Naive B cell (primary cell): ENCODE measurements at regions not wholly inside any gene's neighbourhood (a gene's known extent, or its start where the extent isn't known, plus 50 kb on each side); places are given as distances from the start of the nearest gene placed in this dataset.

ENCODE experiments used
- ATAC-seq, 2 donors: fragments of 150-1000 bp; cut with Tn5 transposase; 2 replicates each; pipeline ENCODE4 v1.10.0; 2021; ENCODE audit warnings: low read depth in 2 of 2, mild to moderate bottlenecking in 2 of 2, moderate library complexity in 2 of 2
- DNase-seq: peaks from one replicate; pipeline ENCODE4 v3.0.0; 2022
- H3K27ac Mint-ChIP-seq, 6 donors: one replicate each; pipeline ENCODE4 v1.8.0; 2020 to 2022; ENCODE audit warnings: mild to moderate bottlenecking in 6 of 6, mixed read lengths in 6 of 6, moderate library complexity in 5 of 6, inconsistent platforms in 2 of 6
- H3K27me3 Mint-ChIP-seq, 3 donors: one replicate each; pipeline ENCODE4 v1.8.0; 2021 to 2022; ENCODE audit warnings: mixed read lengths in 3 of 3, mild to moderate bottlenecking in 1 of 3
- H3K36me3 Mint-ChIP-seq, 2 donors: one replicate each; pipeline ENCODE4 v1.8.0; 2020 to 2022; ENCODE audit warnings: mixed read lengths in 2 of 2, inconsistent platforms in 1 of 2, mild to moderate bottlenecking in 1 of 2
- H3K4me1 Mint-ChIP-seq, 3 donors: one replicate each; pipeline ENCODE4 v1.8.0; 2020 to 2022; ENCODE audit warnings: mixed read lengths in 3 of 3, inconsistent platforms in 1 of 3, mild to moderate bottlenecking in 1 of 3, moderate library complexity in 1 of 3
- H3K4me3 Mint-ChIP-seq, 8 donors: one replicate each; pipeline ENCODE4 v1.8.0; 2020 to 2022; ENCODE audit warnings: mild to moderate bottlenecking in 8 of 8, mixed read lengths in 8 of 8, moderate library complexity in 8 of 8, inconsistent platforms in 2 of 8
- H3K9me3 Mint-ChIP-seq, 7 donors: one replicate each; pipeline ENCODE4 v1.8.0; 2020 to 2022; ENCODE audit warnings: mixed read lengths in 7 of 7, mild to moderate bottlenecking in 5 of 7, inconsistent platforms in 2 of 7, moderate library complexity in 1 of 7

- no peak for DNase-seq
- Mint-ChIP-seq H3K27me3 (no peaks in the 10 kb centered on the region), H3K36me3 (no peaks in the 10 kb centered on the region), H3K9me3 (peaks cover 0 to 12% (median 3%) of the 10 kb centered on the region in 7 donors), H3K4me3 (no peak overlapping the region), H3K4me1 (no peaks in the 10 kb centered on the region), H3K27ac (no peak overlapping the region)
- ATAC-seq = no peak
Observed at GRCh38 chr5:8628521-8628920, 759.6 kb downstream of the MTRR start.

- Mint-ChIP-seq H3K36me3 (no peaks in the 10 kb centered on the region), H3K4me1 (no peaks in the 10 kb centered on the region), H3K27me3 (no peaks in the 10 kb centered on the region), H3K4me3 (no peak overlapping the region), H3K27ac (no peak overlapping the region), H3K9me3 (peaks cover 0 to 15% (median 3%) of the 10 kb centered on the region in 7 donors)
- DNase-seq = no peak
- no peak for ATAC-seq
Observed at GRCh38 chr5:8633259-8633658, 764.3 kb downstream of the MTRR start.

GRCh38 chr5:8633696-8634095, 764.7 kb downstream of the MTRR start:
- H3K36me3 Mint-ChIP-seq = no peaks in the 10 kb centered on the region
- peaks cover 0 to 15% (median 3%) of the 10 kb centered on the region in 7 donors for H3K9me3 Mint-ChIP-seq
- no peak for ATAC-seq
- no peak overlapping the region for H3K4me3 Mint-ChIP-seq
- no peaks in the 10 kb centered on the region for H3K27me3 Mint-ChIP-seq
- DNase-seq = no peak
- no peaks in the 10 kb centered on the region for H3K4me1 Mint-ChIP-seq
- H3K27ac Mint-ChIP-seq = no peak overlapping the region

GRCh38 chr5:8634219-8634618, 765.3 kb downstream of the MTRR start:
- no peak overlapping the region for H3K27ac Mint-ChIP-seq
- ATAC-seq (no peak), DNase-seq (no peak)
- peaks cover 0 to 15% (median 3%) of the 10 kb centered on the region in 7 donors for H3K9me3 Mint-ChIP-seq
- no peaks in the 10 kb centered on the region for H3K4me1 Mint-ChIP-seq
- no peak overlapping the region for H3K4me3 Mint-ChIP-seq
- H3K36me3 Mint-ChIP-seq = no peaks in the 10 kb centered on the region
- H3K27me3 Mint-ChIP-seq = no peaks in the 10 kb centered on the region

- Mint-ChIP-seq H3K36me3 (no peaks in the 10 kb centered on the region), H3K27ac (no peak overlapping the region), H3K27me3 (no peaks in the 10 kb centered on the region), H3K9me3 (peaks cover 0 to 6% (median 0%) of the 10 kb centered on the region in 7 donors), H3K4me3 (no peak overlapping the region), H3K4me1 (no peaks in the 10 kb centered on the region)
- DNase-seq (no peak), ATAC-seq (no peak)
Observed at GRCh38 chr5:8641786-8642505, 773.0 kb downstream of the MTRR start.

- no peaks in the 10 kb centered on the region for H3K36me3 Mint-ChIP-seq
- no peak for ATAC-seq
- H3K27ac Mint-ChIP-seq = no peak overlapping the region
- peaks cover 0 to 9% (median 0%) of the 10 kb centered on the region in 7 donors for H3K9me3 Mint-ChIP-seq
- no peak for DNase-seq
- H3K4me1 Mint-ChIP-seq = no peaks in the 10 kb centered on the region
- H3K27me3 Mint-ChIP-seq = no peaks in the 10 kb centered on the region
- no peak overlapping the region for H3K4me3 Mint-ChIP-seq
Observed at GRCh38 chr5:8644377-8644776, 775.4 kb downstream of the MTRR start.

- peaks cover 0 to 13% (median 8%) of the 10 kb centered on the region in 7 donors for H3K9me3 Mint-ChIP-seq
- no peaks in the 10 kb centered on the region for H3K27me3 Mint-ChIP-seq
- peaks cover 0 to 6% of the 10 kb centered on the region in 2 donors for H3K36me3 Mint-ChIP-seq
- H3K27ac Mint-ChIP-seq = no peak overlapping the region
- no peak overlapping the region for H3K4me3 Mint-ChIP-seq
- H3K4me1 Mint-ChIP-seq = no peaks in the 10 kb centered on the region
- DNase-seq (no peak), ATAC-seq (no peak)
Observed at GRCh38 chr5:8647111-8647510, 778.2 kb downstream of the MTRR start.

- no peaks in the 10 kb centered on the region for H3K4me1 Mint-ChIP-seq
- DNase-seq = no peak
- H3K27ac Mint-ChIP-seq = no peak overlapping the region
- peaks cover 0 to 12% (median 8%) of the 10 kb centered on the region in 7 donors for H3K9me3 Mint-ChIP-seq
- no peak for ATAC-seq
- no peaks in the 10 kb centered on the region for H3K27me3 Mint-ChIP-seq
- H3K36me3 Mint-ChIP-seq = peaks cover 0 to 6% of the 10 kb centered on the region in 2 donors
- H3K4me3 Mint-ChIP-seq = no peak overlapping the region
Observed at GRCh38 chr5:8650186-8650585, 781.2 kb downstream of the MTRR start.

GRCh38 chr5:8660133-8660893, 791.4 kb downstream of the MTRR start:
- DNase-seq = no peak
- Mint-ChIP-seq H3K36me3 (no peaks in the 10 kb centered on the region), H3K27me3 (no peaks in the 10 kb centered on the region), H3K4me1 (no peaks in the 10 kb centered on the region), H3K9me3 (peaks cover 0 to 6% (median 2%) of the 10 kb centered on the region in 7 donors), H3K27ac (no peak overlapping the region), H3K4me3 (no peak overlapping the region)
- no peak for ATAC-seq

- H3K4me3 Mint-ChIP-seq = no peak overlapping the region
- H3K27me3 Mint-ChIP-seq = no peaks in the 10 kb centered on the region
- peaks cover 0 to 4% (median 0%) of the 10 kb centered on the region in 7 donors for H3K9me3 Mint-ChIP-seq
- DNase-seq = no peak
- H3K27ac Mint-ChIP-seq = no peak overlapping the region
- no peak for ATAC-seq
- H3K36me3 Mint-ChIP-seq = no peaks in the 10 kb centered on the region
- no peaks in the 10 kb centered on the region for H3K4me1 Mint-ChIP-seq
Observed at GRCh38 chr5:8663374-8663773, 794.4 kb downstream of the MTRR start.

- ATAC-seq = no peak
- DNase-seq = no peak
- Mint-ChIP-seq H3K4me1 (no peaks in the 10 kb centered on the region), H3K9me3 (peaks cover 0 to 5% (median 0%) of the 10 kb centered on the region in 7 donors), H3K27ac (no peak overlapping the region), H3K4me3 (no peak overlapping the region), H3K36me3 (no peaks in the 10 kb centered on the region), H3K27me3 (no peaks in the 10 kb centered on the region)
Observed at GRCh38 chr5:8675182-8675581, 806.2 kb downstream of the MTRR start.

GRCh38 chr5:8676695-8677094, 807.7 kb downstream of the MTRR start:
- Mint-ChIP-seq H3K27me3 (no peaks in the 10 kb centered on the region), H3K4me1 (no peaks in the 10 kb centered on the region), H3K4me3 (no peak overlapping the region), H3K36me3 (no peaks in the 10 kb centered on the region), H3K9me3 (peaks cover 0 to 5% (median 0%) of the 10 kb centered on the region in 7 donors), H3K27ac (no peak overlapping the region)
- no peak for DNase-seq
- ATAC-seq = no peak

- no peaks in the 10 kb centered on the region for H3K4me1 Mint-ChIP-seq
- H3K27me3 Mint-ChIP-seq = no peaks in the 10 kb centered on the region
- no peak overlapping the region for H3K27ac Mint-ChIP-seq
- no peak overlapping the region for H3K4me3 Mint-ChIP-seq
- no peaks in the 10 kb centered on the region for H3K36me3 Mint-ChIP-seq
- no peak for DNase-seq
- peaks cover 0 to 5% (median 0%) of the 10 kb centered on the region in 7 donors for H3K9me3 Mint-ChIP-seq
- no peak for ATAC-seq
Observed at GRCh38 chr5:8682381-8682780, 813.4 kb downstream of the MTRR start.

GRCh38 chr5:8683496-8683895, 814.5 kb downstream of the MTRR start:
- Mint-ChIP-seq H3K9me3 (peaks cover 0 to 2% (median 0%) of the 10 kb centered on the region in 7 donors), H3K4me1 (no peaks in the 10 kb centered on the region), H3K27me3 (no peaks in the 10 kb centered on the region), H3K27ac (no peak overlapping the region), H3K4me3 (no peak overlapping the region), H3K36me3 (no peaks in the 10 kb centered on the region)
- ATAC-seq (no peak), DNase-seq (no peak)
